WTC11 (cell line): ENCODE measurements at regions not wholly inside any gene's neighbourhood (a gene's known extent, or its start where the extent isn't known, plus 50 kb on each side); places are given as distances from the start of the nearest gene placed in this dataset.

Source experiments
- CREM ChIP-seq: sonication (generic); formaldehyde crosslinking; IDR thresholded peaks from 2 replicates; pipeline ENCODE4 v1.8.1; 2022; ENCODE audit warnings: mild to moderate bottlenecking, missing genetic modification reagents, moderate library complexity
- ESRRA ChIP-seq: sonication (generic); formaldehyde crosslinking; IDR thresholded peaks from 2 replicates; pipeline ENCODE4 v1.8.1; 2022; ENCODE audit warnings: mild to moderate bottlenecking, missing genetic modification reagents, borderline replicate concordance
- NR2C2 ChIP-seq: sonication (generic); formaldehyde crosslinking; IDR thresholded peaks from 2 replicates; pipeline ENCODE4 v1.8.0; 2022; ENCODE audit warnings: mild to moderate bottlenecking, missing genetic modification reagents
- TCF7 ChIP-seq: sonication (generic); formaldehyde crosslinking; IDR thresholded peaks from 2 replicates; pipeline ENCODE4 v1.8.0; 2022; ENCODE audit warnings: mild to moderate bottlenecking, low read depth, missing genetic modification reagents, moderate library complexity
- ZNF263 ChIP-seq: sonication (generic); formaldehyde crosslinking; IDR thresholded peaks from 2 replicates; pipeline ENCODE4 v1.8.1; 2022; ENCODE audit warnings: low read depth, mild to moderate bottlenecking, moderate library complexity, missing genetic modification reagents
- TF ChIP-seq, protein P1 (sequence below): sonication (generic); formaldehyde crosslinking; IDR thresholded peaks from 2 replicates; pipeline ENCODE4 v1.8.0; 2022; ENCODE audit warnings: mild to moderate bottlenecking, missing genetic modification reagents
- TF ChIP-seq, protein P2 (sequence below): fragments of 200-600 bp; IDR thresholded peaks from 2 replicates; pipeline ENCODE4 v1.8.0; 2022; ENCODE audit warnings: antibody characterized with exemption
- TF ChIP-seq, protein P3 (sequence below): sonication (generic); formaldehyde crosslinking; IDR thresholded peaks from 2 replicates; pipeline ENCODE4 v1.8.1; 2023; ENCODE audit warnings: mild to moderate bottlenecking, missing genetic modification reagents
- TF ChIP-seq, protein P4 (sequence below): sonication (generic); formaldehyde crosslinking; IDR thresholded peaks from 2 replicates; pipeline ENCODE4 v1.8.1; 2022; ENCODE audit warnings: missing genetic modification reagents, borderline replicate concordance
- TF ChIP-seq, protein P5 (sequence below): sonication (generic); formaldehyde crosslinking; IDR thresholded peaks from 2 replicates; pipeline ENCODE4 v1.8.1; 2023; ENCODE audit warnings: mild to moderate bottlenecking, missing genetic modification reagents, borderline replicate concordance
- TF ChIP-seq, protein P6 (sequence below): sonication (generic); formaldehyde crosslinking; conservative IDR thresholded peaks from 2 replicates; pipeline ENCODE4 v1.8.1; 2023; ENCODE audit warnings: mild to moderate bottlenecking, low read depth, missing genetic modification reagents, moderate library complexity
- TF ChIP-seq, protein P7 (sequence below): sonication (generic); formaldehyde crosslinking; IDR thresholded peaks from 2 replicates; pipeline ENCODE4 v1.8.0; 2023; ENCODE audit warnings: mild to moderate bottlenecking, missing genetic modification reagents
- TF ChIP-seq, protein P8 (sequence below): sonication (generic); formaldehyde crosslinking; conservative IDR thresholded peaks from 2 replicates; pipeline ENCODE4 v1.8.1; 2022; ENCODE audit warnings: mild to moderate bottlenecking, missing genetic modification reagents

DNA sequence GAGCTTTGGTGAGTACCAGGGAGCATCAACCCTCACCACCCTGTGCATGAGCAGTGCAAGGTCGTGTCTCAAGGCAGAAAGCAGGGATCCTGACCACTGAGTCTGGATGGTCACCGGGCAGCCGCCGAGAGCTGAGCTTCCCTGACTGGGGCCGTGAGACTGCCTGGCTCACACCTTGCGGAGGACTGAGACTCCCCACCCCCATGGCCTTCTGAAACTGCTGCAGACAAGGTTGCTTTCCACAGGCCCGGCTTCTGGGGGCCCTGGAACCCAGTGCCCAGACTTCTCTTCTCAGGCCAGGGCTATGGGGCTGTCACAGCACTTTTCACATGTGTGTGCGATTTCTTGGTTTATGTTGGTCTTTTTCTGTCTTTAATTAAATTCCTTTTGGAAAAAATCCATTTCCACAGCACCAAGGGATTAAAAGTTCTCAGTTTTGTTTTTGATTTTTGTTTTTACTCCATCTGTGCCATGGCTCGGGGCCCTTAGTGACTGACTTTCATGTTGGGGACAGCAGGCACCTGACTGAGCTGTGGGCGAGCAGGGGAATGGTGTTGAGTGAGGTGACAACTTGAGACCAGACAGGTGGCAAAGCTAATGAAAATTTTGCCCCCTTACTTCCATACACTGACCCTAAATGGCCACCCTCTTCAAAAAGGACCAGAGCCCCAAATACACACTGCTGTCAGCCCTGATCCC lies 297.9 kb downstream of the CYP26B1 start:
- TF ChIP-seq, protein P1, sequence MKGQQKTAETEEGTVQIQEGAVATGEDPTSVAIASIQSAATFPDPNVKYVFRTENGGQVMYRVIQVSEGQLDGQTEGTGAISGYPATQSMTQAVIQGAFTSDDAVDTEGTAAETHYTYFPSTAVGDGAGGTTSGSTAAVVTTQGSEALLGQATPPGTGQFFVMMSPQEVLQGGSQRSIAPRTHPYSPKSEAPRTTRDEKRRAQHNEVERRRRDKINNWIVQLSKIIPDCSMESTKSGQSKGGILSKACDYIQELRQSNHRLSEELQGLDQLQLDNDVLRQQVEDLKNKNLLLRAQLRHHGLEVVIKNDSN, result no peak
- TF ChIP-seq, protein P2, sequence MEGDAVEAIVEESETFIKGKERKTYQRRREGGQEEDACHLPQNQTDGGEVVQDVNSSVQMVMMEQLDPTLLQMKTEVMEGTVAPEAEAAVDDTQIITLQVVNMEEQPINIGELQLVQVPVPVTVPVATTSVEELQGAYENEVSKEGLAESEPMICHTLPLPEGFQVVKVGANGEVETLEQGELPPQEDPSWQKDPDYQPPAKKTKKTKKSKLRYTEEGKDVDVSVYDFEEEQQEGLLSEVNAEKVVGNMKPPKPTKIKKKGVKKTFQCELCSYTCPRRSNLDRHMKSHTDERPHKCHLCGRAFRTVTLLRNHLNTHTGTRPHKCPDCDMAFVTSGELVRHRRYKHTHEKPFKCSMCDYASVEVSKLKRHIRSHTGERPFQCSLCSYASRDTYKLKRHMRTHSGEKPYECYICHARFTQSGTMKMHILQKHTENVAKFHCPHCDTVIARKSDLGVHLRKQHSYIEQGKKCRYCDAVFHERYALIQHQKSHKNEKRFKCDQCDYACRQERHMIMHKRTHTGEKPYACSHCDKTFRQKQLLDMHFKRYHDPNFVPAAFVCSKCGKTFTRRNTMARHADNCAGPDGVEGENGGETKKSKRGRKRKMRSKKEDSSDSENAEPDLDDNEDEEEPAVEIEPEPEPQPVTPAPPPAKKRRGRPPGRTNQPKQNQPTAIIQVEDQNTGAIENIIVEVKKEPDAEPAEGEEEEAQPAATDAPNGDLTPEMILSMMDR, result no peak
- TF ChIP-seq, protein P3, sequence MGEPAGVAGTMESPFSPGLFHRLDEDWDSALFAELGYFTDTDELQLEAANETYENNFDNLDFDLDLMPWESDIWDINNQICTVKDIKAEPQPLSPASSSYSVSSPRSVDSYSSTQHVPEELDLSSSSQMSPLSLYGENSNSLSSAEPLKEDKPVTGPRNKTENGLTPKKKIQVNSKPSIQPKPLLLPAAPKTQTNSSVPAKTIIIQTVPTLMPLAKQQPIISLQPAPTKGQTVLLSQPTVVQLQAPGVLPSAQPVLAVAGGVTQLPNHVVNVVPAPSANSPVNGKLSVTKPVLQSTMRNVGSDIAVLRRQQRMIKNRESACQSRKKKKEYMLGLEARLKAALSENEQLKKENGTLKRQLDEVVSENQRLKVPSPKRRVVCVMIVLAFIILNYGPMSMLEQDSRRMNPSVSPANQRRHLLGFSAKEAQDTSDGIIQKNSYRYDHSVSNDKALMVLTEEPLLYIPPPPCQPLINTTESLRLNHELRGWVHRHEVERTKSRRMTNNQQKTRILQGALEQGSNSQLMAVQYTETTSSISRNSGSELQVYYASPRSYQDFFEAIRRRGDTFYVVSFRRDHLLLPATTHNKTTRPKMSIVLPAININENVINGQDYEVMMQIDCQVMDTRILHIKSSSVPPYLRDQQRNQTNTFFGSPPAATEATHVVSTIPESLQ (CRISPR knock-in tag), result no peak
- TF ChIP-seq, protein P4, sequence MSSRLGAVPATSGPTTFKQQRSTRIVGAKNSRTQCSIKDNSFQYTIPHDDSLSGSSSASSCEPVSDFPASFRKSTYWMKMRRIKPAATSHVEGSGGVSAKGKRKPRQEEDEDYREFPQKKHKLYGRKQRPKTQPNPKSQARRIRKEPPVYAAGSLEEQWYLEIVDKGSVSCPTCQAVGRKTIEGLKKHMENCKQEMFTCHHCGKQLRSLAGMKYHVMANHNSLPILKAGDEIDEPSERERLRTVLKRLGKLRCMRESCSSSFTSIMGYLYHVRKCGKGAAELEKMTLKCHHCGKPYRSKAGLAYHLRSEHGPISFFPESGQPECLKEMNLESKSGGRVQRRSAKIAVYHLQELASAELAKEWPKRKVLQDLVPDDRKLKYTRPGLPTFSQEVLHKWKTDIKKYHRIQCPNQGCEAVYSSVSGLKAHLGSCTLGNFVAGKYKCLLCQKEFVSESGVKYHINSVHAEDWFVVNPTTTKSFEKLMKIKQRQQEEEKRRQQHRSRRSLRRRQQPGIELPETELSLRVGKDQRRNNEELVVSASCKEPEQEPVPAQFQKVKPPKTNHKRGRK (CRISPR knock-in tag), result no peak
- TF ChIP-seq, protein P5, sequence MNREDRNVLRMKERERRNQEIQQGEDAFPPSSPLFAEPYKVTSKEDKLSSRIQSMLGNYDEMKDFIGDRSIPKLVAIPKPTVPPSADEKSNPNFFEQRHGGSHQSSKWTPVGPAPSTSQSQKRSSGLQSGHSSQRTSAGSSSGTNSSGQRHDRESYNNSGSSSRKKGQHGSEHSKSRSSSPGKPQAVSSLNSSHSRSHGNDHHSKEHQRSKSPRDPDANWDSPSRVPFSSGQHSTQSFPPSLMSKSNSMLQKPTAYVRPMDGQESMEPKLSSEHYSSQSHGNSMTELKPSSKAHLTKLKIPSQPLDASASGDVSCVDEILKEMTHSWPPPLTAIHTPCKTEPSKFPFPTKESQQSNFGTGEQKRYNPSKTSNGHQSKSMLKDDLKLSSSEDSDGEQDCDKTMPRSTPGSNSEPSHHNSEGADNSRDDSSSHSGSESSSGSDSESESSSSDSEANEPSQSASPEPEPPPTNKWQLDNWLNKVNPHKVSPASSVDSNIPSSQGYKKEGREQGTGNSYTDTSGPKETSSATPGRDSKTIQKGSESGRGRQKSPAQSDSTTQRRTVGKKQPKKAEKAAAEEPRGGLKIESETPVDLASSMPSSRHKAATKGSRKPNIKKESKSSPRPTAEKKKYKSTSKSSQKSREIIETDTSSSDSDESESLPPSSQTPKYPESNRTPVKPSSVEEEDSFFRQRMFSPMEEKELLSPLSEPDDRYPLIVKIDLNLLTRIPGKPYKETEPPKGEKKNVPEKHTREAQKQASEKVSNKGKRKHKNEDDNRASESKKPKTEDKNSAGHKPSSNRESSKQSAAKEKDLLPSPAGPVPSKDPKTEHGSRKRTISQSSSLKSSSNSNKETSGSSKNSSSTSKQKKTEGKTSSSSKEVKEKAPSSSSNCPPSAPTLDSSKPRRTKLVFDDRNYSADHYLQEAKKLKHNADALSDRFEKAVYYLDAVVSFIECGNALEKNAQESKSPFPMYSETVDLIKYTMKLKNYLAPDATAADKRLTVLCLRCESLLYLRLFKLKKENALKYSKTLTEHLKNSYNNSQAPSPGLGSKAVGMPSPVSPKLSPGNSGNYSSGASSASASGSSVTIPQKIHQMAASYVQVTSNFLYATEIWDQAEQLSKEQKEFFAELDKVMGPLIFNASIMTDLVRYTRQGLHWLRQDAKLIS (CRISPR knock-in tag), result no peak
- TF ChIP-seq TCF7 (CRISPR knock-in tag) (no peak), ZNF263 (no peak), NR2C2 (CRISPR knock-in tag) (no peak), CREM (CRISPR knock-in tag) (no peak), ESRRA (no peak)
- TF ChIP-seq, protein P6, sequence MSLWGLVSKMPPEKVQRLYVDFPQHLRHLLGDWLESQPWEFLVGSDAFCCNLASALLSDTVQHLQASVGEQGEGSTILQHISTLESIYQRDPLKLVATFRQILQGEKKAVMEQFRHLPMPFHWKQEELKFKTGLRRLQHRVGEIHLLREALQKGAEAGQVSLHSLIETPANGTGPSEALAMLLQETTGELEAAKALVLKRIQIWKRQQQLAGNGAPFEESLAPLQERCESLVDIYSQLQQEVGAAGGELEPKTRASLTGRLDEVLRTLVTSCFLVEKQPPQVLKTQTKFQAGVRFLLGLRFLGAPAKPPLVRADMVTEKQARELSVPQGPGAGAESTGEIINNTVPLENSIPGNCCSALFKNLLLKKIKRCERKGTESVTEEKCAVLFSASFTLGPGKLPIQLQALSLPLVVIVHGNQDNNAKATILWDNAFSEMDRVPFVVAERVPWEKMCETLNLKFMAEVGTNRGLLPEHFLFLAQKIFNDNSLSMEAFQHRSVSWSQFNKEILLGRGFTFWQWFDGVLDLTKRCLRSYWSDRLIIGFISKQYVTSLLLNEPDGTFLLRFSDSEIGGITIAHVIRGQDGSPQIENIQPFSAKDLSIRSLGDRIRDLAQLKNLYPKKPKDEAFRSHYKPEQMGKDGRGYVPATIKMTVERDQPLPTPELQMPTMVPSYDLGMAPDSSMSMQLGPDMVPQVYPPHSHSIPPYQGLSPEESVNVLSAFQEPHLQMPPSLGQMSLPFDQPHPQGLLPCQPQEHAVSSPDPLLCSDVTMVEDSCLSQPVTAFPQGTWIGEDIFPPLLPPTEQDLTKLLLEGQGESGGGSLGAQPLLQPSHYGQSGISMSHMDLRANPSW, result no peak
- TF ChIP-seq, protein P7, sequence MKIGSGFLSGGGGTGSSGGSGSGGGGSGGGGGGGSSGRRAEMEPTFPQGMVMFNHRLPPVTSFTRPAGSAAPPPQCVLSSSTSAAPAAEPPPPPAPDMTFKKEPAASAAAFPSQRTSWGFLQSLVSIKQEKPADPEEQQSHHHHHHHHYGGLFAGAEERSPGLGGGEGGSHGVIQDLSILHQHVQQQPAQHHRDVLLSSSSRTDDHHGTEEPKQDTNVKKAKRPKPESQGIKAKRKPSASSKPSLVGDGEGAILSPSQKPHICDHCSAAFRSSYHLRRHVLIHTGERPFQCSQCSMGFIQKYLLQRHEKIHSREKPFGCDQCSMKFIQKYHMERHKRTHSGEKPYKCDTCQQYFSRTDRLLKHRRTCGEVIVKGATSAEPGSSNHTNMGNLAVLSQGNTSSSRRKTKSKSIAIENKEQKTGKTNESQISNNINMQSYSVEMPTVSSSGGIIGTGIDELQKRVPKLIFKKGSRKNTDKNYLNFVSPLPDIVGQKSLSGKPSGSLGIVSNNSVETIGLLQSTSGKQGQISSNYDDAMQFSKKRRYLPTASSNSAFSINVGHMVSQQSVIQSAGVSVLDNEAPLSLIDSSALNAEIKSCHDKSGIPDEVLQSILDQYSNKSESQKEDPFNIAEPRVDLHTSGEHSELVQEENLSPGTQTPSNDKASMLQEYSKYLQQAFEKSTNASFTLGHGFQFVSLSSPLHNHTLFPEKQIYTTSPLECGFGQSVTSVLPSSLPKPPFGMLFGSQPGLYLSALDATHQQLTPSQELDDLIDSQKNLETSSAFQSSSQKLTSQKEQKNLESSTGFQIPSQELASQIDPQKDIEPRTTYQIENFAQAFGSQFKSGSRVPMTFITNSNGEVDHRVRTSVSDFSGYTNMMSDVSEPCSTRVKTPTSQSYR (CRISPR knock-in tag), result no peak
- TF ChIP-seq, protein P8, sequence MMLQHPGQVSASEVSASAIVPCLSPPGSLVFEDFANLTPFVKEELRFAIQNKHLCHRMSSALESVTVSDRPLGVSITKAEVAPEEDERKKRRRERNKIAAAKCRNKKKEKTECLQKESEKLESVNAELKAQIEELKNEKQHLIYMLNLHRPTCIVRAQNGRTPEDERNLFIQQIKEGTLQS (CRISPR knock-in tag), result no peak
